B cell (primary cell): ENCODE measurements at regions not wholly inside any gene's neighbourhood (a gene's known extent, or its start where the extent isn't known, plus 50 kb on each side); places are given as distances from the start of the nearest gene placed in this dataset.

ENCODE experiments used
- ATAC-seq: fragments of 200-7000 bp; cut with Tn5 transposase; one replicate; pipeline ENCODE4 v1.10.0; 2021; ENCODE audit warnings: low read depth, mild to moderate bottlenecking, moderate number of reproducible peaks, moderate library complexity
- CTCF ChIA-PET: fragments of 350-600 bp; sonication (Branson Sonifier 250); formaldehyde crosslinking; loops from one replicate; lab custom pipeline; 2021; ENCODE audit warnings: antibody characterized with exemption, inconsistent platforms; lab: Charles Lee
- POLR2A ChIA-PET: fragments of 350-600 bp; sonication (Branson Sonifier 250); formaldehyde crosslinking; loops from one replicate; lab custom pipeline; 2021; ENCODE audit warnings: antibody characterized with exemption; lab: Charles Lee
- DNase-seq: peaks from one replicate; pipeline ENCODE4 v3.0.0; 2013
- H2AFZ ChIP-seq: 2 replicates; pipeline ENCODE4 v1.6.1; 2012; ENCODE audit warnings: mild to moderate bottlenecking, low read depth, low read length; ENCODE audit not compliant: insufficient read depth, poor library complexity, severe bottlenecking
- H3K27ac ChIP-seq, 2 donors: 1 replicate in 1 of 2; 2 replicates in 1 of 2; pipeline ENCODE4 v1.5.1; 2012 to 2013; ENCODE audit warnings: low read length in 2 of 2, mild to moderate bottlenecking in 2 of 2, moderate library complexity in 1 of 2
- H3K27me3 ChIP-seq, 4 experiments: fragments of 200-600 bp in 1 of 4; sonication (generic) in 1 of 4; replicated peaks in 1 of 4; 1 replicate in 2 of 4; 2 replicates in 2 of 4; pipeline versions ENCODE4 v1.6.1 to v1.7.0; 2013 to 2016; ENCODE audit warnings: low read length in 3 of 4, mild to moderate bottlenecking in 2 of 4, mixed read lengths in 1 of 4, moderate library complexity in 1 of 4; ENCODE audit not compliant: insufficient read depth in 4 of 4, control insufficient read depth in 3 of 4; ENCODE audit errors: control extremely low read depth in 1 of 4
- H3K36me3 ChIP-seq, 2 experiments: replicated peaks in 1 of 2; 1 replicate in 1 of 2; 2 replicates in 1 of 2; pipeline versions ENCODE4 v1.6.1 to v1.7.1; 2013; ENCODE audit warnings: low read length in 1 of 2; ENCODE audit not compliant: insufficient read depth in 2 of 2, control insufficient read depth in 1 of 2; ENCODE audit errors: control extremely low read depth in 1 of 2, extremely low read depth in 1 of 2
- H3K4me1 ChIP-seq, 2 donors: fragments of 200-600 bp in 1 of 2; sonication (generic) in 1 of 2; 1 replicate in 1 of 2; 2 replicates in 1 of 2; pipeline versions ENCODE4 v1.5.1 to v1.6.1; 2013 to 2017; ENCODE audit warnings: low read length in 2 of 2; ENCODE audit not compliant: control insufficient read depth in 2 of 2, insufficient read depth in 2 of 2
- H3K4me2 ChIP-seq: replicated peaks from 2 replicates; pipeline ENCODE3; 2012; ENCODE audit warnings: mild to moderate bottlenecking, low read depth, low read length; ENCODE audit not compliant: poor library complexity, severe bottlenecking
- H3K4me3 ChIP-seq, 5 experiments: fragments of 200-600 bp in 1 of 5; sonication (generic) in 1 of 5; 1 replicate in 3 of 5; 2 replicates in 2 of 5; pipeline versions ENCODE4 v1.5.1 to v1.7.0; 2011 to 2016; ENCODE audit warnings: low read length in 4 of 5, mild to moderate bottlenecking in 4 of 5, low read depth in 2 of 5, control low read depth in 1 of 5, moderate library complexity in 1 of 5; ENCODE audit not compliant: insufficient read depth in 1 of 5; ENCODE audit errors: control extremely low read depth in 1 of 5, extremely low read depth in 1 of 5
- H3K79me2 ChIP-seq: fragments of 200-600 bp; sonication (generic); one replicate; pipeline ENCODE4 v1.6.0; 2016; ENCODE audit warnings: low read length; ENCODE audit not compliant: control insufficient read depth, insufficient read depth
- H3K9ac ChIP-seq: fragments of 200-600 bp; sonication (generic); 2 replicates; pipeline ENCODE4 v1.6.1; 2017; ENCODE audit warnings: mild to moderate bottlenecking, low read length, moderate library complexity
- H3K9me3 ChIP-seq, 3 donors: one replicate each; pipeline versions ENCODE4 v1.6.1 to v1.7.1; 2013; ENCODE audit warnings: low read length in 2 of 3; ENCODE audit not compliant: control insufficient read depth in 2 of 3, insufficient read depth in 1 of 3; ENCODE audit errors: control extremely low read depth in 1 of 3
- H4K20me1 ChIP-seq: 2 replicates; pipeline ENCODE4 v1.6.0; 2012; ENCODE audit warnings: mild to moderate bottlenecking, low read length; ENCODE audit not compliant: insufficient read depth, control insufficient read depth, poor library complexity, severe bottlenecking
- H3K27ac Mint-ChIP-seq: one replicate; pipeline ENCODE4 v1.8.0; 2021; ENCODE audit warnings: mixed read lengths
- H3K27me3 Mint-ChIP-seq: one replicate; pipeline ENCODE4 v1.8.0; 2021; ENCODE audit warnings: mixed read lengths
- H3K4me1 Mint-ChIP-seq: one replicate; pipeline ENCODE4 v1.8.0; 2021; ENCODE audit warnings: mixed read lengths
- H3K4me3 Mint-ChIP-seq: one replicate; pipeline ENCODE4 v1.8.0; 2021; ENCODE audit warnings: mixed read lengths
- H3K9me3 Mint-ChIP-seq: one replicate; pipeline ENCODE4 v1.8.0; 2022; ENCODE audit warnings: mixed read lengths; ENCODE audit not compliant: insufficient read depth
- CTCF ChIP-seq: fragments of 200-600 bp; IDR thresholded peaks from one replicate; pipeline ENCODE4 v1.8.0; 2022; ENCODE audit warnings: antibody characterized with exemption, mild to moderate bottlenecking
- EZH2 ChIP-seq: IDR thresholded peaks from 2 replicates; pipeline ENCODE4 v1.6.1; 2012; ENCODE audit warnings: borderline replicate concordance, low read depth, mild to moderate bottlenecking, moderate library complexity, low read length; ENCODE audit not compliant: insufficient read depth, poor library complexity, severe bottlenecking
- WGBS: methylation state at CpG from one replicate; pipeline ENCODE4 v1.1.5; 2013; ENCODE audit warnings: missing lambda C conversion rate; ENCODE audit not compliant: insufficient coverage; 5-methylcytosine and 5-hydroxymethylcytosine counted together
- intact Hi-C: fragments of 100-400 bp; cut with micrococcal nuclease; formaldehyde crosslinking; loops from one replicate; pipeline ENCODE4 v1.10.0; 2022

- Histone ChIP-seq H3K4me2 (no peak overlapping the region), H3K36me3 (no peaks in the 10 kb centered on the region), H3K4me3 (no peak overlapping the region), H3K79me2 (no peaks in the 10 kb centered on the region), H4K20me1 (no peaks in the 10 kb centered on the region), H3K27ac (no peak overlapping the region), H2AFZ (no peak overlapping the region), H3K27me3 (no peaks in the 10 kb centered on the region), H3K4me1 (no peaks in the 10 kb centered on the region), H3K9ac (no peak overlapping the region), H3K9me3 (no peaks in the 10 kb centered on the region)
- CTCF ChIA-PET, result no interaction called here
- H3K9me3 Mint-ChIP-seq, result no peaks in the 10 kb centered on the region
- DNase-seq (no peak), ATAC-seq (no peak)
- intact Hi-C loops, result no loop called here
- no peaks in the 10 kb centered on the region for H3K27me3 Mint-ChIP-seq
- no peak overlapping the region for H3K27ac Mint-ChIP-seq
- POLR2A ChIA-PET, result no interaction called here
- no peaks in the 10 kb centered on the region for H3K4me1 Mint-ChIP-seq
- no peak for TF ChIP-seq CTCF
- TF ChIP-seq EZH2, result no peak
- 91% methylated on average over 3 of the region's 3 CpGs for WGBS
- H3K4me3 Mint-ChIP-seq, result no peak overlapping the region
These were observed 109.0 kb upstream of the ESRRG start for GRCh38 chr1:216832192-216832591.

GRCh38 chr1:216830424-216831210 lies 107.4 kb upstream of the ESRRG start:
- Histone ChIP-seq H3K4me1 (no peaks in the 10 kb centered on the region), H3K79me2 (no peaks in the 10 kb centered on the region), H3K27ac (no peak overlapping the region), H4K20me1 (no peaks in the 10 kb centered on the region), H3K4me3 (no peak overlapping the region), H2AFZ (no peak overlapping the region), H3K9ac (no peak overlapping the region), H3K4me2 (no peak overlapping the region), H3K9me3 (no peaks in the 10 kb centered on the region), H3K36me3 (no peaks in the 10 kb centered on the region), H3K27me3 (no peaks in the 10 kb centered on the region)
- H3K27ac Mint-ChIP-seq, result no peak overlapping the region
- ATAC-seq, result no peak
- no peak for DNase-seq
- intact Hi-C loops, result no loop called here
- H3K9me3 Mint-ChIP-seq, result no peaks in the 10 kb centered on the region
- WGBS, result 89% methylated on average over 5 of the region's 10 CpGs
- TF ChIP-seq EZH2 (no peak), CTCF (no peak)
- POLR2A ChIA-PET, result no interaction called here
- CTCF ChIA-PET, result no interaction called here
- H3K27me3 Mint-ChIP-seq, result no peaks in the 10 kb centered on the region
- no peak overlapping the region for H3K4me3 Mint-ChIP-seq
- no peaks in the 10 kb centered on the region for H3K4me1 Mint-ChIP-seq
